ENCODE measurements at regions not wholly inside any gene's neighbourhood (a gene's known extent, or its start where the extent isn't known, plus 50 kb on each side); places are given as distances from the start of the nearest gene placed in this dataset.

GRCh38 chr18:45402485-45403056 lies 212.7 kb upstream of the SLC14A2 start:
- H3K36me3 ChIP-seq, result no peaks in the 10 kb centered on the region
- intact Hi-C loops (cut with DNase I; ENCODE audit: low total_unique reads), result no loop called here
- H3K27ac ChIP-seq, result no peak overlapping the region
- DNase-seq, result no peak
- no peaks in the 10 kb centered on the region for H3K4me1 ChIP-seq
- no peak overlapping the region for H3K4me3 ChIP-seq
- TF ChIP-seq POLR2A (IDR thresholded peaks at IDR 0.05), result no peak
- TF ChIP-seq CTCF (IDR thresholded peaks at IDR 0.05 in 8 of 11, conservative IDR thresholded peaks at IDR 0.05 in 3 of 11), result no peak
- no peak for TF ChIP-seq POLR2AphosphoS5 (IDR thresholded peaks at IDR 0.05)
- WGBS, 5 donors, result 79 to 84% (median 84%) methylated on average over 2 of the region's 2 CpGs
- H3K27me3 ChIP-seq (replicated peaks in 1 of 7), result no peaks in the 10 kb centered on the region
- peaks cover 0 to 6% (median 0%) of the 10 kb centered on the region in 8 donors for H3K9me3 ChIP-seq

- H3K4me1 ChIP-seq, result no peaks in the 10 kb centered on the region
- H3K4me3 ChIP-seq, result no peak overlapping the region
- H3K36me3 ChIP-seq, result no peaks in the 10 kb centered on the region
- DNase-seq, result no peak
- no peak overlapping the region for H3K27ac ChIP-seq
- no peaks in the 10 kb centered on the region for H3K27me3 ChIP-seq (replicated peaks in 1 of 7)
- TF ChIP-seq CTCF (IDR thresholded peaks at IDR 0.05 in 8 of 11, conservative IDR thresholded peaks at IDR 0.05 in 3 of 11), result no peak
- WGBS, 5 donors, result 87 to 98% (median 95%) methylated on average over 2 of the region's 2 CpGs
- peaks cover 0 to 6% (median 0%) of the 10 kb centered on the region in 8 donors for H3K9me3 ChIP-seq
- intact Hi-C loops (cut with DNase I; ENCODE audit: low total_unique reads), result no loop called here
Measured at GRCh38 chr18:45403341-45404049, 211.8 kb upstream of the SLC14A2 start.

- Histone ChIP-seq H3K27me3 (replicated peaks in 1 of 7) (no peaks in the 10 kb centered on the region), H3K4me1 (no peaks in the 10 kb centered on the region), H3K27ac (no peak overlapping the region), H3K4me3 (no peak overlapping the region), H3K36me3 (no peaks in the 10 kb centered on the region), H3K9me3 (peaks cover 0 to 6% (median 0%) of the 10 kb centered on the region in 8 donors)
- no peak for DNase-seq
- TF ChIP-seq POLR2AphosphoS5 (IDR thresholded peaks at IDR 0.05) (no peak), CTCF (IDR thresholded peaks at IDR 0.05 in 8 of 11, conservative IDR thresholded peaks at IDR 0.05 in 3 of 11) (no peak), POLR2A (IDR thresholded peaks at IDR 0.05) (no peak)
- WGBS, 5 donors, result 70 to 96% (median 80%) methylated on average over 1 of the region's 1 CpG
- intact Hi-C loops (cut with DNase I; ENCODE audit: low total_unique reads), result no loop called here
Measured at GRCh38 chr18:45408218-45408617, 207.1 kb upstream of the SLC14A2 start.

DNA sequence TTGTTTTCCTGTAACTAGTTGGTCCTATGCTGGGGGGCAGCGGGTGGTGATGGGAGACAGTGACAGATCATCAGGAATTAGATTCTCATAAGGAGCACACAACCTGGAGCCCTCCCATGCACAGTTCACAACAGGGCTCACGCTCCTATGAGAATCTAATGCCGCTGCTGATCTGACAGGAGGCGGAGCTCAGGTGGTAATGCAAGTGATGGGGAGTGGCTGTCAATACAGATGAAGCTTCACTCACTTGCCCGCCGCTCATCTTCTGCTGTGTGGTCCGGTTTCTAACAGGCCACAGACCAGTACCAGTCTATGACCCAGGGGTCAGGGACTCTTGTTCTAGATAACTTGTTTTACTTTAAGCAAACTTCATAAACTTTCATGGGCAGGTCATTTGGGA lies 205.3 kb upstream of the SLC14A2 start:
- Histone ChIP-seq H3K36me3 (no peaks in the 10 kb centered on the region), H3K4me1 (no peaks in the 10 kb centered on the region), H3K4me3 (no peak overlapping the region), H3K27ac (no peak overlapping the region), H3K9me3 (peaks cover 0 to 6% (median 0%) of the 10 kb centered on the region in 8 donors), H3K27me3 (replicated peaks in 1 of 7) (no peaks in the 10 kb centered on the region)
- WGBS, 5 donors, result 89 to 97% (median 92%) methylated on average over 7 of the region's 7 CpGs
- TF ChIP-seq CTCF (IDR thresholded peaks at IDR 0.05 in 8 of 11, conservative IDR thresholded peaks at IDR 0.05 in 3 of 11) (no peak), POLR2AphosphoS5 (IDR thresholded peaks at IDR 0.05) (no peak), POLR2A (IDR thresholded peaks at IDR 0.05) (no peak)
- intact Hi-C loops (cut with DNase I; ENCODE audit: low total_unique reads), result no loop called here
- DNase-seq, result no peak
